SK-N-SH (cell line): ENCODE measurements at regions not wholly inside any gene's neighbourhood (a gene's known extent, or its start where the extent isn't known, plus 50 kb on each side); places are given as distances from the start of the nearest gene placed in this dataset.

Source experiments
- CTCF ChIP-seq: fragments of 200-600 bp; sonication (generic); IDR thresholded peaks from 2 replicates; pipeline ENCODE4 v1.6.1; 2017; ENCODE audit warnings: antibody characterized with exemption, mild to moderate bottlenecking, moderate library complexity
- MAX ChIP-seq: IDR thresholded peaks from 2 replicates; pipeline ENCODE4 v1.4.0; 2012; ENCODE audit warnings: low read depth
- MEF2A ChIP-seq: IDR thresholded peaks from 2 replicates; pipeline ENCODE4 v1.4.0; 2012; ENCODE audit warnings: low read depth, borderline replicate concordance
- POLR2AphosphoS5 ChIP-seq: IDR thresholded peaks from 2 replicates; pipeline ENCODE4 v1.6.1; 2012; ENCODE audit warnings: low read depth, low read length
- RAD21 ChIP-seq: IDR thresholded peaks from 2 replicates; pipeline ENCODE4 v1.6.1; 2012; ENCODE audit warnings: mild to moderate bottlenecking, low read length
- REST ChIP-seq: IDR thresholded peaks from 2 replicates; pipeline ENCODE4 v1.6.1; 2012; ENCODE audit warnings: mild to moderate bottlenecking, low read depth, low read length, moderate library complexity
- USF1 ChIP-seq: IDR thresholded peaks from 2 replicates; pipeline ENCODE4 v1.4.0; 2012; ENCODE audit warnings: low read depth, borderline replicate concordance
- USF2 ChIP-seq: fragments of 150-350 bp; IDR thresholded peaks from 2 replicates; pipeline ENCODE4 v1.6.1; 2017; ENCODE audit warnings: antibody characterized with exemption, low read length, low read depth, borderline replicate concordance

- TF ChIP-seq USF2, result no peak
- no peak for TF ChIP-seq POLR2AphosphoS5
- no peak for TF ChIP-seq CTCF
- no peak for TF ChIP-seq MAX
- TF ChIP-seq REST, result no peak
- no peak for TF ChIP-seq MEF2A
- TF ChIP-seq RAD21, result no peak
- no peak for TF ChIP-seq USF1
Measured at GRCh38 chr2:21280793-21281192, 157.0 kb downstream of the TDRD15 start.
